ENCODE measurements at regions not wholly inside any gene's neighbourhood (a gene's known extent, or its start where the extent isn't known, plus 50 kb on each side); places are given as distances from the start of the nearest gene placed in this dataset.

DNA sequence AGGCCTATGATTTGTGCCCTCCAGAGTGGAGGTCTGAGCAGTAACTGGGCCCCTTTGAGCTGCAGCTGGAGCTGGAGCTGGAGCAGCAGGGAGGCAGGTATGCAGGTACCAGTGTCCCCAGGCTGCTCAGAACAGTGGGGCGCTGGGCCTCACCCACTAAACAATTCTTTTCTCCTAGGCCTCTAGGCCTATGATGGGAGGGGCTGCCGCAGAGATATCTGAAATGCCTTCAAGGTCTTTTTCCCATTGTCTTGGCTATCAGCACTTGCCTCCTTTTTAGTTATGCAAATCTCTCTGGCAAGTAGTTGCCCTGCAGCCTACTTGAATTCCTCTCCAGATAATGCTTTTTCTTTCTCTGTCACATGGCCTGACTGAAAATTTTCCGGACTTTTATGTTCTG, 79.7 kb upstream of the OTUD4 start:
- no peak for TF ChIP-seq CTCF (conservative IDR thresholded peaks at IDR 0.05; ENCODE audit: low read depth, low read length)
- TF ChIP-seq EZH2phosphoT487 (IDR thresholded peaks at IDR 0.05; ENCODE audit: borderline replicate concordance, low read length): no peak

Measured in PC-3 (cell line).